Cardiac fibroblast (primary cell): ENCODE measurements at regions not wholly inside any gene's neighbourhood (a gene's known extent, or its start where the extent isn't known, plus 50 kb on each side); places are given as distances from the start of the nearest gene placed in this dataset.

Experiments used
- DNase-seq, 2 donors: peaks; one replicate each; pipeline versions ENCODE4 v3.0.0 to v3.0.0-alpha.2; 2010; ENCODE audit warnings: low read depth in 2 of 2
- H3K4me3 ChIP-seq, 2 donors: replicated peaks in 1 of 2; 1 replicate in 1 of 2; 2 replicates in 1 of 2; pipeline ENCODE4 v1.5.1; 2011; ENCODE audit warnings: low read depth in 2 of 2, low read length in 2 of 2, mild to moderate bottlenecking in 2 of 2, moderate library complexity in 1 of 2
- CTCF ChIP-seq: IDR thresholded peaks from one replicate; pipeline ENCODE4 v1.5.1; 2011; ENCODE audit warnings: low read depth, mild to moderate bottlenecking, low read length, inconsistent platforms

DNA sequence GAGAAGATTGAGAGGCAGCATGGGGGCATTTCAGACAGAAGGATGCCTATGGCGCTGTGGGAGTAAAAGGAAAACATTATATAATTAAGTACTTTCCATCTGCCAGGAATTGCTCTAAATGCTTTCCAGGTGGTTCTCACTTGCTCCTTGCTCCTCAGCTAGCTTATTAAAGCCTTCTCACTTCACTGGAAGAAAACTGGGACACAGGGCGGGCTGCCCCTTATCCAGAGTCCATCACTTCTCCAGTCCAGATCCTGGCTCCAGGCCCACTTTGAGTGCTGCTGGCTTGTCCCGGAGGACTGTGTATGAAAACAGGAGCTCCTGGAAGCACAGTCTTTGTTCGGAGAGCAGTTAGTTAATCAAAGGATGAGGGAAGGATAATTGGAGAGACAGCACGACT lies 409.9 kb upstream of the ADAMTS16 start:
- H3K4me3 ChIP-seq = no peak overlapping the region
- DNase-seq = no peak
- TF ChIP-seq CTCF = no peak

DNA sequence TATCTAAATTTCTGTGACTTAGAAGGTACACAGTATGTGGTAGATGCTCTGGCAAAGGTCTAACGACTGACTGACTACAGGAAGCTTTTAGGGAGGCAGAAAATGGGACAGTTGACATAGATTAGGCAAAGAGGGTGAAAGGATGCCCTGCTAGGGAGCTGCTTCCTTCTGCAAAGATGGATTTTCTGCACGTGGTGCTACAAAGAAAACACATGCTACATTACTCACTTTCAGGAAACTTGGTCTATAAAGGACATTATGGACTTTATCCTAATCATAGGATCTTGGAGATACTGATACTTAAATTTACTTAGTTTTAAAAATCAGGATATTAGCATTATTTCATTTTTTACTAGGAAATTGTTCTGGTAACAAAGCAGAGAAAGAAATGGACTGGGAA lies 405.8 kb upstream of the ADAMTS16 start:
- no peak for TF ChIP-seq CTCF
- DNase-seq = no peak
- no peak overlapping the region for H3K4me3 ChIP-seq

DNA sequence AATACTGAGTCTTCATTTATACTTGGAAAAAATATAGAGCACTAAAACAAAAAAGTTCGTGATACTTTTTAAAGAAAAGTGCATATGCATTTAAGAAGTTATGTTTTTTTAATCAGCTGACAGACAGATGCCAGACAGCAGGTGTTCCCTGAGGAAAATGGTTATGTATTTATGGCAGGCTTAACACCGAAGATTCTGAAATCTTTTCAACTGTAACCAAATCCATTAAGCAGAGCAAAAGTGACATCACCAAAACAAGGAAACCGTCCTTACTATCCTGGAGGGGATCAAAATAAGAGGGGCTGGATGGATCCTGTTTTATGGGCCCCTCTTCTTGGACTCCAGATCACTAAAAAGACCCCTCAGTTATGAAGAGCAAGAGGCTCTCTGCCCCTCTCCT lies 404.9 kb upstream of the ADAMTS16 start:
- H3K4me3 ChIP-seq = no peak overlapping the region
- no peak for DNase-seq
- TF ChIP-seq CTCF = no peak

- H3K4me3 ChIP-seq = no peak overlapping the region
- DNase-seq = no peak
- no peak for TF ChIP-seq CTCF
Observed at GRCh38 chr5:4737868-4738267, 402.3 kb upstream of the ADAMTS16 start.

- DNase-seq = no peak
- TF ChIP-seq CTCF = no peak
- H3K4me3 ChIP-seq = no peak overlapping the region
Observed at GRCh38 chr5:4738298-4738697, 401.8 kb upstream of the ADAMTS16 start.

DNA sequence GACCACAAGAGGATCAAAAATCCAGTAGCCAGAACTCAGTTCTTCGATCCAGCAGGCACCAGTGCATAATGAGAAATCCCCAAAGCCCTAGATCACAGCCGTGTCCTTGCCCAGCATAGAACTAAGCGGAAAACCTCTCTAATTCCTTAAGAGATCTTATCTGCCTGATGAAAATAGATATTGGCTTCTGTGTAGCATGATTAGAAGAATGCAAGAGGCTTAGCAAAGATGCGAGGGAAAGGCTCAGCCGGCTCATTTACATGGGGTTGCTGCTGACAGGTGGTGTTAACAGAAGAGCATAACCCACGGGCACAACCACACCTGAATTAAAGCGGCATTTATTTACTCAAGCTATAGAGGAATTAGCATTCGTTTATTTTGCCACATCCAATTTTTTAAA lies 400.0 kb upstream of the ADAMTS16 start:
- no peak overlapping the region for H3K4me3 ChIP-seq
- no peak for DNase-seq
- no peak for TF ChIP-seq CTCF

DNA sequence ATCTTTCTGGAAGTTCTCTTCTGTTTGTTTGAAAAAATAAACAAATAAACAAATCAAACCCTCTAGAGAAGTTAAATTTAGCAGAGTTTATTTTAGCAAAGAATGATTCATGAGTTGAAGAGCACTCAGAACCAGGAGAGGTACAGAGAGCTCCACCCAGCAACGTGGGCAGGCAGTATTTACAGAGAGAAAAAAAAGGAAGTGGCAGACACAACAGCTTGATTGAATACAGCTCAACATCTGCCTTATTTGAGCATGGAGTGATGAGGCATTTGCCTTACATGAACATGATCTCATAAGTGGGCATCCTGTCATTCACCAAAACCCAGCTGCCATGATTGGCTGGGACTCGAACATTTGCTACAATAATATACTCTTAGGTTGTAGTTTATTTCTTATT lies 381.6 kb upstream of the ADAMTS16 start:
- no peak overlapping the region for H3K4me3 ChIP-seq
- no peak for DNase-seq
- TF ChIP-seq CTCF = no peak
